ENCODE measurements at regions not wholly inside any gene's neighbourhood (a gene's known extent, or its start where the extent isn't known, plus 50 kb on each side); places are given as distances from the start of the nearest gene placed in this dataset.

DNA sequence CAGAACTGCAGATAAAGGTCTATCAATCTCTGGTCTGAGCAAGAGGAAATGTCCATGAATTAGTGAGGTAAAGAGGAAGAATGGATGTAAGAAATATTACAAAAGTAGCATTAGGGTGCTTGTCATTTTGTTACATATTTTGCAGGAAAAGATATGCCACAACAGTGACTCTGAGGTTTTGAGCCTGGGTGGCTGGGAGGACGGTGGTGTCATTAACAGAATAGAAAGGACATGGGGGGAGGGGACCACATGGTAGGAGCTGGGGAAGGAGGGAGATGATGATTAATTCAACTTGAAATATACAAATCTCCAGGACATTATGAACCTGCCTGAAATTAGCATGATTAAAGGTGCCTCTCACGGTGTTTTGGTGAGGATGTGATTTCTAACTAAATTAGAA is 245.5 kb upstream of the MDFIC2 start:
- no peak for DNase-seq (ENCODE audit: low read depth)

DNA sequence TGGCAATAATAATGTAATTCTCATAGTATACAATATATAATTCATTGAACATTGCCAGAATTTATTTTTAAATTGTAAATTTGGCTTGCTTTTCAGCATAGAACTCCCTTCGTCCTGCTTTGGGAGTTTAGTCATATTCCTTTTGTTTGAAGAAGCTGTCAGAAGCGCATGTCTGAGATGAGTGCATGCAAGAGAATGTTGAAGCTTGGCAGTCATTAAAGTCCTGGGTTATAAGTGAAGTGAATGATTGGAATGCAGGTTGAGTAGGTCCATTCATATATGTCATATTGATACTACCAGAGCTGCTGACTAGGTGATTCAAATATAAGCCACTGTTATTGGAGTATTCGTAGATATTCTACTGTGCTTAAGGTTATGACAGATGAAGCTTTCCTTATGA is 243.6 kb upstream of the MDFIC2 start:
- no peak for DNase-seq (ENCODE audit: low read depth)

DNA sequence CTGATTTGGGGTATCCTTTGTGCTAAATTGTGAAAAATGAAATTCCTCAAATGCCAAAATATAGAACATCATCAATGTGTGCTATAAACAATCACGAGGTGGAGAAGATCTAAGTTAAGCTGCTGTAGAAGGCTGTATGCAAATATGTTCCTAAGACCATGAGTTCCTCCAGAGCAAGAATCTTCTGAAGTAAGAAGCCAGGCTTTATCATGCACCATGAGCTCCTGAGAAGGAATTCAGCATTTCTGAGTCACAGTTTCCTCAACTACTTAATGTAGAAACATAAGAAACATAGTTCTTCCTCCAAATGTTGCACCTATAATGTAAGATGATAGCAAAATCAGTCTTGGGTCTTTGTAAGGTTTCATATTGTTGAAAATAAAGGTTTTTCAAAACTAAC is 241.7 kb upstream of the MDFIC2 start:
- no peak for DNase-seq (ENCODE audit: low read depth)

DNA sequence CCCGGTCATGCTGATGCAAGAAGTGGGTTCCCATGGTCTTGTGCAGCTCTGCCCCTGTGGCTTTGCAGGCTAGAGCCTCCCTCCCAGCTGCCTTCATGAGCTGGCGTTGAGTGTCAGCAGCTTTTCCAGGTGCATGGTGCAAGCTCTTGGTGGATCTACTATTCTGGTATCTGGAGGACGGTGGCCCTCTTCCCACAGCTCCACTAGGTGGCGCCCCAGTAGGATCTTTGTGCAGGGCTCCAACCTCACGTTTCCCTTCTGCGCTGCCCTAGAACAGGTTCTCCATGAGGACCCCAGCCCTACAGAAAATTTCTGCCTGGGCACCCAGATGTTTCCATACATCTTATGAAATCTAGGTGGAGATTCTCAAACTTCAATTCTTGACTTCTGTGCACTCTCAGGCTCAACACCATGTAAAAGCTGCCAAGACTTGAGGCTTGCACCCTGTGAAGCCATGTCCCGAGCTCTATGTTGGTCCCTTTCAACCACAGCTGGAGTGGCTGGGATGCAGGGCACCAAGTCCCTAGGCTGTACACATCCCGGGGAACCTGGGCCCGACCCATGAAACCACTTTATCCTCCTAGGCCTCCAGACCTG is 238.4 kb upstream of the MDFIC2 start:
- peak; percentile 57 for DNase-seq (ENCODE audit: low read depth)

DNA sequence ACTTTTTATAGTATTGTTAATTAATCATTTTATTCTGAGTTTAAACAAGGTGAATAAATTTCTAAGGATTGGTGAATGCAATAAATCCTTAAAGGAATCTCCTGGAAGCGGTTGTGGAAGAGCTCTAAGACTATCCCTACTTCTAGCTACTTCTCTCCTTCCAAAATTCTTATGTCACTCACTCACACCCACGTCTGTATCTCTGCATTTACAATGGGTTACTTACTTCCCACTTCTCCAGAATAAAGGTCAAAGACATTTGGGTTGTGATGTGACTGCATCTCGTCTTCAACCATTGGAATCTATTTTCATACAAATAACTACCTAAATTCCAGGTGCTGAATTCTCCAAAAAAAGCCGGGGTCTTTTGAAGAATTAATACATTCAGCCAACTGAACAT is 234.2 kb upstream of the MDFIC2 start:
- no peak for DNase-seq (ENCODE audit: low read depth)

DNA sequence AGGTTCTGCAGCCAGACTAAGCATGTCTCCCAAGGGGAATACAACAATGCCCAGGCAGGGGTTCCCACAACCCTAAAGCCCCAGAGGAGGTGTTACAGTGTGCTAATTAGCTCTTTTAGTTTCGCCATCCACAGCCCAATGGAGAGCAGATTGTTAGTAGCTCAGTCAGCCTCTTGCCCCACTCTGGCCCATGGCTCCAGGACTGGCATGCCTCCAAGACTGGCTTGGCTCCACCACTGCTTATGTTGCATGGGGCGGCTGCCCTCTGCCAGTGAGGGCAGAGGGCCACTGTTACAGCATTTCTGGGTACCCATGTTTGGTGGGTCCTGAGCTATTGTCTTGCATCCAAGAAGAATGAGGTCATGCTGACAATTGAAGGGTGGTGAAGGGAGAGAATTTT is 231.1 kb upstream of the MDFIC2 start:
- DNase-seq (ENCODE audit: low read depth), result no peak

DNA sequence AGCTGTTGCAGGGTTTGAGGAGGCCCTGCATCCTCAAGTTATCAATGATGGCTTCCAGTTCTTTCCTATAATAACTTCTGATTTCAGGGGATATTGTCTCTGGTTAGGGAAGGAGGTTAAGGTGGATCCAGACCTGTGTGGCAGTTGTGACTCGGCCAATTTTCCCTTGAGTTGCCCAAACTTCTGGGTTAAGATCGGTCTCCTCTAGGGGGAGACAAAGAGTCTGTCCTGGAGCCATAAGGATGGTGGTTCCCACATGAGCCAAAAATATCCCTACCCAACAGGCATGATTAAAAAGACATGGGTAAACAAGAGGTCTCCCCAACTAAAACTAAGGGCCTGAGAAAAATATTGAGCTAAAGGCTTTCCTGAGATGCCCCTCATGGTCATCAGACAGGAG is 227.5 kb upstream of the MDFIC2 start:
- no peak for DNase-seq (ENCODE audit: low read depth)

DNA sequence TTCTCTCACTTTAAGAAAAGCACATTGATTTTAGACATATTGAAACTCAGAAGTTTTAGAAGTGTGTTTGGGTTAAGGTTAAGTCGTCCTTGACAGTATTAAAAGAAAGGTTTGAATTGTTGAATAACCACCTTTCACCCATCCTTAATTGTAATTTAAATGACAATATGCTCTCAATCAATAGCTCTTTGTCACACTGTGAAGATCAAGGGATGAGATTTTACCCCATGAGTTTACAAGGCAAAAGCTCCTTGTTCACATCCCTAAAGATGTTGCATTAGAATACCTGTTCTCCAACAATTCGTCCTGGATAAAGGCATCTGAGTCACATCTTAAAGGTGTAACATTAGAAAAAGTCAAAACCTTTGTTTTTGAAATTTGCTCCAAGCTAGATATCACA is 220.4 kb upstream of the MDFIC2 start:
- DNase-seq (ENCODE audit: low read depth), result no peak

DNA sequence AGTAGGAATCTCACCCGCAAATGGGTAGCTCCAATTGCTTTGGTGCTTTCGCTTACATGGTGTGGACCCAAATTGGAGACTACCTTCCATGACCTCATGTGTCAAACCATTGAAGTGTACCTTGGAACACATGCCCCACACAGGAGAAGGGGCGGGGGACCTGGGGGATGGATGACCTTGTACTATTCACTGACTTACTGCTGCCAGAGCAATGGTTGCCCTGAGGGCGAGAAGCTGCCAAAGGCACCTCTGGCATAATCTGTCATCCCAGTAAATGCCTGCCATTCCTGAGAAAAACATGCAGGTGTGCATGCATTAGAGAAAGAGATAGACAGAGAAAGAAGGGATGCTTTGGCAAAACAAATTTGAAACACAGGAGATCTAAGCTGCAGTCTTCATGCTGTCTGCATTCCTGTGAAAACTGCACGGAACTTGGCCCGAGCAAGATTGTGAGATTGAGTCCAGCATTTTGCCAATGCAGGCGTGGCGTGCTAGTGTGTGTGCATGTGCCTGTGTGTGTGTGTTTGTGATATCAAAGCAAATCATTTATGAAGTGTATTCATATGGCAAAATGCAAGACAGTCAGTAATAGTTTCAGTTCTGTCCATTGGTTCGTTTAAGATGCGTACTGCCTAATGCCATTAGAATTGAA is 219.5 kb upstream of the MDFIC2 start:
- no peak for DNase-seq (ENCODE audit: low read depth)

DNA sequence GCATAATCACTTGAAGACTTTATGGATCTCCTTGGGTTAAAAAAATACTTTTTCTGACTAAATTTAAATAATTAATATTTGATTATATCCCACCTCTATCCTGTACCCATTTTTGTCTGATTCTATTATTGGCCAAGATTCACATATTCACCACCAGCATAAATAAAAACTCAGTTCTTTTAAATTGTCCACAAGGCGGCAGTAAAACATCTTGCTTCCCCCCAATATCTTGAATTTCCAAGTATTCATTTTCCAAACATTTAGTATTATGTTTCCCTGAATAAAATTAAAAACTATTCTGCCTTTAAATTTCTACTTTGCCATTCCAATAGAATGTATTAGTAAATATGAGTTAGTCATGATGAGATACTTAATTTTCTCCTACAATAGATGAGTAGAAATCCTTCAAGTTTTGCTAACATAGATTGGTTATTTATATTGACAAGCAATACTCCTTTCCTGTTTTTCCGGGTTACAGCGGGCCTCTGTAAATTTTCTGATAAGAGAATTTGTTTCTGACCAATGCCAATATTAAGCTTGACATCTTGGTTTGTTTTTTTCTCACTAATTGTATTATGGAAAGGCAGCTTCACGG is 218.7 kb upstream of the MDFIC2 start:
- no peak for DNase-seq (ENCODE audit: low read depth)

DNA sequence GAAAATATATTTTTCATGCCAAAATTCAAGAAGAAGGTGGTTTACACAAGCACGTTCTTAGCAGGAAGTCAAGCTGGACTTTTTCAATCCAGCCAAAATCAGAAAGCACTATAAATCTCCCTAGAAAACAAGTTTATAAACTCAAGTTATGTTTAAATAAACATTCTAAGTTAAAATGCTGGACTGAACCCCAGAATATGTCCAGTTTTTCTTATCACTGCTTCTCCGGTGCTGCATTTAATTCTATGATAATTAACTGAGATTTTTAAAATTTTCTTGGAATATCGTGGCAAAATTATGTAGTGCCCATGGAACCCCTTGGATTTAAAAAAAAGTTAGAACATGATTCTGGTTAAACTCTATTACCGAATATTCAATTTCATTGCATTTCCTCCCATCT is 218.2 kb upstream of the MDFIC2 start:
- DNase-seq (ENCODE audit: low read depth), result no peak

DNA sequence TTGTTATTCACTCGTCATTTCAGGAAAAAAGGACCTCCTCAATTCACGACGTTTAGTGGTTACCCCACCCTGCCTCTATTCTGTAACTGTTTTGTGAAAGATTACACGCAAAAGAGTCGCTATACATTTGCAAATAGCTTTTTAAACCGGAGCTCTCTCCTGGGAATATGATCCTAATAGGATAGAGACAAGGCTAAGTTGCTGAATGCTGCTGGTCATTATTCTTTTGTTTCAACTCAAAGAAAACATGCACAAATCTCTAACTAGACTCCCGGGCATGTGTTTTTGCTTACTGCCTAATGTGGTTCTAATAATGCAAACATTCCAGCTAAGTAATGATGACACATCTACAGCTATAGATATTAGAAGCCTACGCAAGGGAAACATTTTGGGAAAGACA is 214.6 kb upstream of the MDFIC2 start:
- DNase-seq (ENCODE audit: low read depth), result no peak

DNA sequence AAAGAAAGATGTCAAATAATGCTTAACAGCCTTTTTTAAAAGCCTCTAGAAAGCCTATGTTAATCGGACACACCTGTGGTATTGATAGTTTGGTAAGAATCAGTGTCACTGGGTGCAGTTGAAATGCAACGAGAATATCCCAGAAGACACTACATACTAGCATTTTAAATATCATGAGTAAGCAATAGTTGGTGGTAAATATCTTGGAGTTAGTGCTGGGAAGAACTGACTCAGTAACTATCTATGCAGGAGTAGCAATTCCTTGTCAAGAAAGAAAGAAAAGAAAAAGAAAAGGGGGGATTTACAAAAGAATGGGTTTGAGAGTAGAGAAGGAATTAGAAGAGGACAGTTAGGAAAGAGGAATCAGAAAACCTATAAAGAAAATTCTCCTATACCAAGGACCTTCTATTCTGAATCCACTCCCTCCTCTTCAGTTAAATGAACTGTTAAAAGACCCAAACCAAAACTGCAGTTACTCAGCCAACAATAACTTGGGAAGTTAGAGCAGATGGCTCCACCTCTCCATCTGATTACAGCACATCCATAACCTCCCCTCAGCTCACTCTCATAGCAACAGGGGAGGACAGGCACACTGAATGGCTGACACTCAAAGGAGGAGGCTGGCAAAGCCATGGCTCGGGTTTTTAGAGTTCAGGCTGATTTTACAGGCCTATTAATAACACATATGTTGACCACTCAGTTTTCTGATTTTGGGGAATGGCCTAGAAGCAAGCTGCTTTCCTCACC is 207.6 kb upstream of the MDFIC2 start:
- no peak for DNase-seq (ENCODE audit: low read depth)

DNA sequence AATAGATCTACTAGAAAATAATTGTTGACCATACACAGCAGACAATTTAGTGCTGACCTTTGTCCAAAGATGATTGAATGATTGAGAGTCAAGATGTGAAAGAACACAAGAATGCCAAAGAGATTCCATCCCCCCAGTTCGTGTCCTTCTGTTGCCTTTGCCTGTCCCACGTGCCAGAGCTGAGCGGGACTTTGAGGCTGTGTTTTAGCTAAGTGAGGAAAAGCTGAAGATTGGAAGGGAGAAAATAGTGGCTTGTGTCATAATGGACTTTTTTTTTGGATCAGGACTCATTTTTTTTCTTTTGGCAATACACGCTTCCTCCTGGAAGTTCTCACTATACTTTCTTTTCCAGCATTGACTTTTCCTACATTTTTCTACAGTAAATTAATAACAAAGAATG is 206.6 kb upstream of the MDFIC2 start:
- no peak for DNase-seq (ENCODE audit: low read depth)

DNA sequence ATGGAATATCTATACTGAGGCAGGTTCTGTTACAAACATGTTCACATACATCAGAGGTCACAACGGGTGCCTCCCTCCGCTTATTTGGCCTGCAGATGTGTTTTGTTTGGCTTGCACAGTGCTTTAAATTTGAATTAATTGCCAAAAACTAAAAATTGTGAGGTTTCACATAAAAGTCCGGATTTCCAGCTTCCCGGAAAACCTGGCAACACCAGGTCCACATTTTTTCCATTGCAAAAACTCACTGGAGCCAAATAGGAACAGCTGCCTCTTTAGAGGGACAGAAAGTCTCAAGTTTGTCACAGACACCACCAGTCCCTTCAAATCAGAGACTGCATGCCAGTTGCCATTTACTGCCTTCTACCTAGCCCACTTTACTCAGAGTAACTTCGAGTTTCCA is 205.9 kb upstream of the MDFIC2 start:
- DNase-seq (ENCODE audit: low read depth), result no peak

DNA sequence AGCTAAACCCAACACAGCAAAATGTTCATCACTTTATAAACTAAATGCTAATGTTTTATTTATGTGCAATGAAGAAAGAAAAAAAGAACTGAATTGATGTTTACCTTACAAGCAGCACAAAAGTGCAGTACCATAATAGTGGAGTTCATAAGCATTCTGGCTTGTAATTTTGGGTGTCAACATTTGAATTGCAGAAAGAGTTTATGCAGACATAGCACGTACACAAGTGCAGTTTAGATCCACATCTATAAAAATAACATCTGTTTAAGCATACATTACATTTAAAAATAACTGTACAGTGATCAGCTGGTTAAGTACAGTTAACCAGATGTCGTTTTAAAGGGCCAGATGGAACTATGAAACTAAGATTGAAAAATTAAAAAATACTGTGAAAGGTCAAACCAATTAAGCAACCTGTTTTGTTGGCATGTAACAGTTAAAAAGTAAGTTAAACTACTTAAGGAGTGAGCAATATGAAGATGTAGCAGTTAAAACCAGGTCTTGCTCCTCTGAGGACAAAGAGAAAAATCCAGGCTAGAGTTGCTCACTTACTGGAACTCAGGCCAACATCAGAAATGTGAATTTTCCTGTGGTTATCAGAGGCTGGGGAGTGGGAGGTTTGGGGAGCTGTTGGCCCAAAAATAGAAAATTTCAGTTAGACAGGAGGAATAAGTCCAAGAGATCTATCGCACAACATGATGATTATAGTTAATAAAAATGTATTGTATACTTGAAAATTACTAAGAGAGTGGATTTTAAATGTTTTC is 204.9 kb upstream of the MDFIC2 start:
- no peak for DNase-seq (ENCODE audit: low read depth)

DNA sequence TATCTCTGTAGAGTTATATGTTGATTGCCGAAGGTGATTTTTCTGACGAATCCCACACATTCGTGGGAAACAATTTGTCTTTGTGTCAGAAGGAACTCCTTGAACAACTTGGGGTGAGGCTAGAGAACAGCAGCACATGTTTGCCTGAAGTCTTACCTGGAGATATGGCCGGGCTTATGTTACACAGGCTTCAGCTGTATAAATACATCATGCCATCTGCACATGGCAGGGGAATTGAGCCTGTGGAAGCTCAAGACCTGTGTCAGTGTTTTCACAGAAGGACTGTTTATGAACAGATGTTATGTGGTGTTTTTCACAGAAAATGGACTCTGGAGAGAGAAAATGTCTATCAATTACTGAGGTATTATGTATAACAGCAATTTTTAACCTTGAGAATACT is 203.6 kb upstream of the MDFIC2 start:
- DNase-seq (ENCODE audit: low read depth), result no peak

DNA sequence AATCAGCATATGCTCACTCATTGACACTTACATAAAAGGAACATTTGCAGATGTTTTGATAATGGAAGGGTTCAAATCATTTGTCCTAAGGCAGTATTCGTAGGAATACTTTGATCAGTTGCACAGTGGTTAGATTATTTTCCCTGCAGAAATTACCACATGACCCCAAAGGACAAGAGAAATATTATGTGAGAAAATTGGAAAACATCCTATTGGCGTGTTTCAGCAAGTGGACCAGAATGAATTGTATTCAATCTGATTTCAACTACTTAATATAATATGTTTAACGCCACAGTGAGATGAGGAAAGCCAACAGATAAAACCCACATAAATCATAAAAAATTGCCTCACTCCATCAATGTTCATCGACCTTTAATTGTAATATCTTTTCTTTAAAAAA is 195.0 kb upstream of the MDFIC2 start:
- DNase-seq (ENCODE audit: low read depth), result no peak

DNA sequence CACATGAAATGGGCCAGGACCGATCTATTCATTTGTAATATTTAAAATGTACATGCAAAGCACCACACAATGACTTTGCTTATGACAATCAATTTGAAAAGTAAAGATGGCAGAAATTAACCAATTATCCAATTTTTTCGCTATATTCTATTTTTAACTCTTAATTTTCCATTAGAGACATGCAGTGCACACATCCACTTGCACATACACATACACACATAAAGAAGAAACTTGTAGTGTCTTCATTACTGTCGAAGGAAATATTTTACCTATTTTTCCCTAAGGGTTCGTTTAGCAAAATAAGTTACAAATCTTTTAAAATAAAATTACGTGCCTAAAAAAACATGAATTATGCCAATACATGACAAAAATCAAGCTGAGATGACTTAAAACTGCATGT is 194.3 kb upstream of the MDFIC2 start:
- DNase-seq (ENCODE audit: low read depth), result no peak

DNA sequence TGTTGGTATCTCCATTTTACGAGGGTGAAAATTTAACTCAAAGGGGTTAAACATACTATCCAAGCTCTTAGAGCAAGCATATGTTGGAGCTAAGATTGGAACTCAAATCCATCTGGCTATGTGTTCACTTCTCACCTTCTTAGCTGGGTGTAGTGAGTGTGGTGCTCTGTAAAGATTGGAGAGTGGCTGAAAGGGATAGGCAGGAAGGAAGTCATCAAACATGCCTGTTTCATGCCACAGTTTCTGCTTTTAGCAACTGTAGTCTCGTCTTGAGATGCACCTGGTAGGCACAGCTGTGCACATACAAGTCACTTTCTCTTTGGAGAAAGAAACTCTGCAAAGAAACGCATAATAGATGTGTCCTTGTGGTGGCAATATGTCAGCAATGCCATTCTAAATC is 189.1 kb upstream of the MDFIC2 start:
- DNase-seq (ENCODE audit: low read depth), result no peak

DNA sequence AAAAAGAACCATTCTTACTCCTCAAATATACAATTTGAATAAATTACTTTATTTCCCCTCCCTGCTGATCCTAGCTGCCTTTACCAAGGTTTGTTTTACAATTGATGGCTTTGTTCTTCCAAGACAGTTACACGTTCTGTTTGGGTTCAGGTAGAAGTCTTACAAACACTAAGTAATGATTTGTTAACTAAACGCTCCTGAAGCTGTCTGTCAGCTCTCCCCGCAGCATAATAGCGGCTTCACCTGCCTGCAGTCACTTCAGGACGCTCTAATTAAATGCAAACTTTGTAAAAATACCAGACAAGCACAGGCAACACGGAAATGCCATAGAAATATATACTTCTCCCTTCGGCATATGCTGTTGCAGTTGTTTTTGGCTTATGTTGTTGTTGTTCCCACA is 176.4 kb upstream of the MDFIC2 start:
- no peak for DNase-seq (ENCODE audit: low read depth)

DNA sequence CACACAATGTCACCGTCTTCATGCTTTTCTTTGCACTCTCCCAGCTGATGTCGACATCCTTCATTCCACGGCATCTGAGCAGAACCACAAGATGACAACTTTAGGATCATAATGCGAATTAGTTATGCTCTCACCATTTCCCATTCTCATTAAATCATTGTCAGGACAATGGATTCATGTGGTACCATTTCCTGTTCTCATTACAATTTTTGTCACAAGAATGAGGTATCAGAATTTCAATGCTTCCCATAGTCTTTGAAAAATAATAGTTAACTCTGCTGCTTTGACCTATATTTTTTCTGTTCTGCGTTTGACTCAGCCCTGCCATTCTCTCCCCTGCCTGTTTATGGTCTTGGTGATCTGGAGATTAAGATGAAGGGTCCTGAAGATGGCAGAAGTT is 175.7 kb upstream of the MDFIC2 start:
- no peak for DNase-seq (ENCODE audit: low read depth)
